DMS79 treated with DMSO at 0.1 percent for 48 hours (cell line): ENCODE measurements at regions not wholly inside any gene's neighbourhood (a gene's known extent, or its start where the extent isn't known, plus 50 kb on each side); places are given as distances from the start of the nearest gene placed in this dataset.

Experiments used
- DNase-seq: peaks from one replicate; lab custom pipeline; 2025; lab: John Stamatoyannopoulos, UW

- no peak for DNase-seq
Observed at GRCh38 chr10:2981361-2981801, 86.0 kb upstream of the PFKP start.

- no peak for DNase-seq
Observed at GRCh38 chr10:2980791-2981360, 86.5 kb upstream of the PFKP start.

GRCh38 chr10:2980116-2980515 is 87.2 kb upstream of the PFKP start:
- DNase-seq = no peak

GRCh38 chr10:2979306-2979705 is 88.0 kb upstream of the PFKP start:
- DNase-seq = no peak

DNA sequence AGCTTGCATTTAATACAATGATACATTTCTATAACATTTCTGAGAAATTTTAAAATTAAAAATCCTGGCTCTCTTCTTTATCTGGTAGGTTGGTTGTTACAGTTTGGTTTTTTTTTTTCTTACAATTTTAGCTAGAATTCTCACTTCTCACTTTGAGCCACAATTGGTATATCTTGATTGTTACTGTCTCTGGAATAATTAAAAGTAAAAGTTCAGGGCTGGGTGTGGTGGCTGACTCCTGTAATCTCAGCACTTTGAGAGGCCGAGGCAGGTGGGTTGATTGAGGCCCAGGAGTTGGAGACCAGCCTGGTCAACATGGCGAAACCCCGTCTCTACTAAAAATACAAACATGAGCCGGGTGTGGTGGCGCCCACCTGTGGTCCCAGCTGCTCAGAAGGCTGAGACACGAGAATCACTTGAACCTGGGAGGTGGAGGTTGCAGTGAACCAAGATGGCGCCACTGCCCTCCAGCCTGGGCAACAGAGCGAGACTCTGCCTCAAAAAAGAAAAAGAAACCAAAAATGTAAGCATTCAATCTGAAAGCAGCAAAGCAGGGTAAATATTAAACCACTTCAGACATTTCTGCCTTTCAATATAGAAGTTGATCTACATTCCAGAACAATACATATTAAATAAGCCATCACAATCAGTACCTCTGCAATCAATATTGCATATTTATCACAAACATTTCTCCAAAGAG is 88.6 kb upstream of the PFKP start:
- DNase-seq = no peak

- no peak for DNase-seq
Observed at GRCh38 chr10:2978111-2978510, 89.2 kb upstream of the PFKP start.

- DNase-seq = no peak
Observed at GRCh38 chr10:2974503-2975207, 92.7 kb upstream of the PFKP start.

DNA sequence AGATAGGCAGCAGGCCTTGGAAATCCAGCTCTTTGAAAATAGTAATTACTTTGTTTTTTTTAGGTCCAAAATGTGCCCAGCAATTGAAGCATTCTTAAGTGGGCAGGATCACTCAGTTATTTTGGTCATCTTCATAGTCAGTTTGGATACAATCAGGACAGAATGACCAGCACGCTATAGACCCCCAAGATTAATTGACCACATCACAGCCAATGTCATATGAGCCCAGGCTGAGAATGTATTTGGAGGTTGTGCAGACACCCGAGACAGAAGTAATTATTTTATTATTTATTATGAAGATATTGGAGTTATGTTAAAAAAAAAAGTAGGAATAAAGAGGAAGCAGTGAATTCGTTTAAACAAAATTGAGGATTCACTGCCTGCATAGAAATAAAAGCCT is 93.3 kb upstream of the PFKP start:
- DNase-seq = no peak

- DNase-seq = no peak
Observed at GRCh38 chr10:2972810-2973209, 94.5 kb upstream of the PFKP start.

DNA sequence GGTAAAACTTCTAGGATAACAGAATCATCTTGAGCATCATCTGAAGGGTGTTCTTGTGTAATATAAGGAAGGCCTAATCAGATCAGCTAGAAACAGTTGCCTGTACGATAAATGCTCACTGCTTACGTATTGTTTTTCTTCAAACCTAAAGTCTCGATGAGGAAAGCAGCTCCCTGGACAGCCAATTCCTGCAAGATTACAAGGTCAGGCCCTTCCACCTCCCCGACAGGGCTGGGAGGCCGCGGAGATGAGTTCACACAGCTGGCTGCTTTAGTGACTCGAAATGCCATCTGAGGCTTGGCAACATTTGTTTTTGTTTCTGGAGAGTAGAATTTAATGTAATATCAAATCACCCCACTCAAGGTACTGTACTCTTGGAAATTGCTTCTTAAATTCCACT is 95.1 kb upstream of the PFKP start:
- DNase-seq = no peak

GRCh38 chr10:2970190-2970823 is 97.0 kb upstream of the PFKP start:
- no peak for DNase-seq

DNA sequence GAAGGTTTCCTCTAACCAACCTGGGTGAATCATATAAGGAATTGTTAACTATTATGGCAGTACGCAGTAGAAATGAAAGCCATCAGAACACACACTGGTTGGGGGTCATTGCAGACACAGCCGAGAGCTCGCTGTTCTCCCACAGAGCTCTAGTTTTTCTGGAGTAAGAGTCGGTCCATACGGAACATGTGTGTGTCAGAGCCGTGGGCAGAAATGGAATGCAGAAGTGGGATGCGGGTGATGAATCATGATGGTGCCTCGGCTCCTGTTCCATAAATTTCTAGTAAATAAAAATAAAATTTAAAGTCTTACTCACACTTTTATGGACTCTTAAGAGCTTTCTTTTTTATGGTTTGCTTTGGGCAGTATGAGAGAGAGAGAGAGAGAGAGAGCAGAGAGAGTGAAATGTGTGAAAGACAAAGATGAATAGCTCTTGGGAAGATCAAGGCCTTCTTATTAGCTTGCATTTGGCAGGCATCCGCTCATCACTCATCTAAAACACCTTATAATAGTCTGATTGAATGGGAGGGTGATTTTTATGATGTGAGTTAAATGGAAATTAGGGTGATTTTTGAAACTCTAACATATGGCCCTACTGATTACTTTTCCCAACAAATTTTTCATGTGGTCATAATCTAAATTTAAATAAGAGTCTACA is 98.8 kb upstream of the PFKP start:
- no peak for DNase-seq

GRCh38 chr10:2966134-2966533 is 101.2 kb upstream of the PFKP start:
- DNase-seq = no peak

DNA sequence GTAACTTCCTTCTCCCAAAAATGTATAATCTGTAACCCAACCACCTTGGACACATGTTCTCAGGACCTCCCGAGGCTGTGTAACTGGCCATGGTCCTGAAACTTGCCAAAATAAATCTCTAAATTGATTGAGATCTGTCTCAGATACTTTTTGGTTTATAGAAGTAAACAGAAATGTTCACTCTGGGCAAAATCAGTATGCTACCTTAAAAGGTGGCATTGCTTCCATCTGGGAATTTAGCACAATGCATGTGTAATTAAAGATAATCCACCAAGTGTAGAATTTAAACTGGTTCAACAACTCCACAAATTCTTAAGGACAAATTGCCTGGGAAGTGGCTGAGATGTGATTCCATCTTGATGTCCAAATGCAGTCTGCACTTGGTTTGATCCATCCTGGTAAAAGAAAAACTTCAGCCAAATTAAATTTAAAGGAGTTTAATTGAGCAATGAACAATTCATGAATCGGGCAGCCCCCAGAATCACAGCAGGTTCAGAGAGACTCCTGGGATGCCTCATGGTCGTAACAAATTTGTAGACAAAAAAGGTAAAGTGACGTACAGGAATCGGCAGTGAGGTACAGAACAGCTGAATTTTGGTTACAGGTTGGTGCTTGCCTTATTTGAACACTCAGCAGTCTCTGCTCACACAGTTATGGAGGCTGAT is 102.6 kb upstream of the PFKP start:
- DNase-seq = no peak

DNA sequence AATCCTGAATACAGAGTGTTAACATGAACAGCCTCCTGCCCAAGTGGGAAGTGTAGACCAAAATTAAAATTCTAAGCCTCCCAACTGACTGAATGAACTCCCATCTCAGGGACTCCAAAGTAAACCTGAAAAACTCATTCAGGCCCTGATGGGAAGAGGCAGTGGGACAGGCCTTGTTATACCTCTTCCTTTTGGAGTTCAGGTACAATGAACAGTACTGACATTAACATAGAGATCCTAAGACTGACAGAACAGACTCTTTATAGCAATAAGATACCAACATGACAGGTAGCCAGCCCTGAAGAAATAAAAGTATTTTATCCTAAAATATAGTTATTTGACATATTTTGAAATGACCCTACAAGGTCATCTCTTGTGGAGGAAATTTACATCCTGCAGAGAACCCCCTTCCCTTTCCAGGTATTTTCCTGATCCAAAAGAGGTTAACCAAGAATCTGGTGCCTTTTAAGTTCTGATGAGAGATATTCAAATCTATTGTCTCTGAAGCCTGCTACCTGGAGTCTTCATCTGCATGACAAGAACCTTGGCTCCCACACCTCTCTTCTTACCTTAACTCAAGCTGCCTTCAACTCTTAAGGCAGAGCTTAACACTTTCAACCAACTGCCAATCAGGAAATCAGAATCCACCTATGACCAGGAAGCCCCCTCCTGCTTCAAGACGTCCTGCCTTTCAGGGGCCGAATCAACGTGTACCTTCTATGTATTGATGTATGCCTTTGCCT is 103.3 kb upstream of the PFKP start:
- DNase-seq = no peak

GRCh38 chr10:2962194-2962593 is 105.2 kb upstream of the PFKP start:
- DNase-seq = no peak

GRCh38 chr10:2958659-2959058 is 108.7 kb upstream of the PFKP start:
- no peak for DNase-seq

DNA sequence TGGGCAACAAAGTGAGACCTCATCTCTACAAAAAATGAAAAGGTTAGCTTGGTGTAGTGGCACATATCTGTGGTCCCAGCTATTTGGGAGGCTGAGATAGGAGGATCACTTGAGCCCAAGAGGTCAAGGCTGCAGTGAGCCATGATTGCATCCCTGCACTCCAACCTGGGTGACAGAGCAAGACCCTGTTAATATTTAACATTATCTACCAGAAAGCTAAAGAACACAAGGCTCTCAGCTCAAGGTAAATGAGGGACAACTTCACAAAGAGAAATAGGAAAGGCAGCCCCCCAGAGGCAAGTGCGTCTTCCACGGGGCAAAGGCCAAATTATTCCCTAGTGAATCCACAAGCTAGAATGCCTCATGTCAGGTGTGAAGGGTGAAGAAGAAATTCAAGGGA is 109.6 kb upstream of the PFKP start:
- no peak for DNase-seq

DNA sequence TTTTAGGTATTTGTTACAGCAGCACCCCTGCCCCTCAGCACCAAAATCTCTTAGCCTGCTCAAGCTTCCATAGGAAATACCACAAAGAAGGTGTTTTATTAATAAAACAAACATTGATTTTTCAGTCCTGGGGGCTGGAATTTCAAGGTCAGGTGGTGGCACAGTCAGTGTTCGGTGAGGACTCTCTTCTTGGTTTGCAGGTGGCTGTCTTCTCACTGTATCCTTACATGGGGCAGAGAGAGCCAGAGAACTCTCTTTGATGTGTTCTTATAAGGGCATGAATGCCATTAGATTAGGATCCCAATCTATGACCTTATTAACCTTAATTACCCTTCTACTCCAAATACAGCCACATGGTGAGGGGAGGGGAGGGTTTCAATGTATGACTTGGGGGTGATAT is 112.3 kb upstream of the PFKP start:
- DNase-seq = no peak

- no peak for DNase-seq
Observed at GRCh38 chr10:2953495-2953894, 113.9 kb upstream of the PFKP start.

- no peak for DNase-seq
Observed at GRCh38 chr10:2951235-2951835, 116.0 kb upstream of the PFKP start.
